SH-SY5Y (cell line): ENCODE measurements at regions not wholly inside any gene's neighbourhood (a gene's known extent, or its start where the extent isn't known, plus 50 kb on each side); places are given as distances from the start of the nearest gene placed in this dataset.

ENCODE experiments used
- GATA2 ChIP-seq: IDR thresholded peaks from 2 replicates; pipeline ENCODE4 v1.6.1; 2011; ENCODE audit warnings: mild to moderate bottlenecking, low read depth, low read length
- GATA3 ChIP-seq: IDR thresholded peaks from 2 replicates; pipeline ENCODE4 v1.6.1; 2011; ENCODE audit warnings: low read depth, mild to moderate bottlenecking, low read length, moderate library complexity

GRCh38 chr5:169494941-169495548 lies 88.5 kb upstream of the SPDL1 start:
- TF ChIP-seq GATA3 (no peak), GATA2 (no peak)
